Keratinocyte (primary cell): ENCODE measurements at regions not wholly inside any gene's neighbourhood (a gene's known extent, or its start where the extent isn't known, plus 50 kb on each side); places are given as distances from the start of the nearest gene placed in this dataset.

Source experiments
- DNase-seq: peaks from one replicate; pipeline ENCODE4 v3.0.0-alpha.2; 2011; ENCODE audit warnings: low read depth, missing footprints, low spot score
- FAIRE-seq: peaks from 2 replicates; lab custom pipeline; 2011; peaks lifted over from hg19 to GRCh38; lab: Jason Lieb, UNC
- H2AFZ ChIP-seq: 2 replicates; pipeline ENCODE4 v1.6.0; 2012; ENCODE audit warnings: low read length, control low read depth, inconsistent platforms; ENCODE audit not compliant: control insufficient read depth
- H3K27ac ChIP-seq: 2 replicates; pipeline ENCODE4 v1.5.1; 2011; ENCODE audit warnings: low read length; ENCODE audit not compliant: control insufficient read depth, insufficient read depth
- H3K27me3 ChIP-seq: 3 replicates; pipeline ENCODE4 v1.6.0; 2011; ENCODE audit warnings: low read length; ENCODE audit not compliant: control insufficient read depth, insufficient read depth; ENCODE audit errors: extremely low read depth
- H3K36me3 ChIP-seq, 2 experiments: 2 replicates in 1 of 2; 3 replicates in 1 of 2; pipeline ENCODE4 v1.5.1; 2011; ENCODE audit warnings: low read length in 2 of 2, mild to moderate bottlenecking in 1 of 2; ENCODE audit not compliant: control insufficient read depth in 2 of 2, insufficient read depth in 2 of 2; ENCODE audit errors: extremely low read depth in 1 of 2
- H3K4me1 ChIP-seq: 3 replicates; pipeline ENCODE4 v1.5.1; 2011; ENCODE audit warnings: low read length; ENCODE audit not compliant: control insufficient read depth, insufficient read depth; ENCODE audit errors: extremely low read depth
- H3K4me2 ChIP-seq: 3 replicates; pipeline ENCODE4 v1.6.0; 2011; ENCODE audit warnings: low read depth, low read length; ENCODE audit not compliant: control insufficient read depth, insufficient read depth; ENCODE audit errors: extremely low read depth
- H3K4me3 ChIP-seq, 3 experiments: fragments of 200-600 bp in 1 of 3; sonication (generic) in 1 of 3; 2 replicates in 2 of 3; 3 replicates in 1 of 3; pipeline ENCODE4 v1.5.1; 2011 to 2016; ENCODE audit warnings: low read length in 3 of 3, mild to moderate bottlenecking in 3 of 3, control low read depth in 2 of 3, inconsistent platforms in 1 of 3, low read depth in 1 of 3, mixed read lengths in 1 of 3, mixed run types in 1 of 3, moderate library complexity in 1 of 3; ENCODE audit not compliant: control insufficient read depth in 2 of 3, insufficient read depth in 2 of 3; ENCODE audit errors: extremely low read depth in 1 of 3
- H3K79me2 ChIP-seq: 2 replicates; pipeline ENCODE4 v1.6.0; 2012; ENCODE audit warnings: low read length; ENCODE audit not compliant: control insufficient read depth, insufficient read depth
- H3K9ac ChIP-seq: 3 replicates; pipeline ENCODE4 v1.6.0; 2011; ENCODE audit warnings: low read length; ENCODE audit not compliant: control insufficient read depth, insufficient read depth; ENCODE audit errors: extremely low read depth
- H3K9me1 ChIP-seq: 3 replicates; pipeline ENCODE4 v1.6.0; 2011; ENCODE audit warnings: low read length; ENCODE audit not compliant: control insufficient read depth, insufficient read depth; ENCODE audit errors: extremely low read depth
- H3K9me3 ChIP-seq: 2 replicates; pipeline ENCODE4 v1.5.1; 2012; ENCODE audit warnings: low read depth, low read length; ENCODE audit not compliant: control insufficient read depth
- H4K20me1 ChIP-seq: 3 replicates; pipeline ENCODE4 v1.6.0; 2011; ENCODE audit warnings: low read length; ENCODE audit not compliant: control insufficient read depth, insufficient read depth; ENCODE audit errors: extremely low read depth
- CTCF ChIP-seq, 3 experiments: IDR thresholded peaks in 1 of 3; conservative IDR thresholded peaks in 1 of 3; optimal IDR thresholded peaks in 1 of 3; 2 replicates in 2 of 3; 3 replicates in 1 of 3; pipeline versions ENCODE3 to v1.5.1; 2011; ENCODE audit warnings: low read length in 3 of 3, mild to moderate bottlenecking in 3 of 3, moderate library complexity in 2 of 3, control low read depth in 1 of 3, inconsistent platforms in 1 of 3; ENCODE audit not compliant: insufficient read depth in 2 of 3; ENCODE audit errors: extremely low read depth in 1 of 3
- EZH2 ChIP-seq: IDR thresholded peaks from one replicate; pipeline ENCODE4 v1.6.1; 2012; ENCODE audit warnings: inconsistent platforms, mild to moderate bottlenecking, low read length, moderate library complexity
- dilution Hi-C: fragments of 300-500 bp; cut with MboI; formaldehyde crosslinking; loops from one replicate; pipeline ENCODE4 v1.7.0; 2020; ENCODE audit warnings: low sequenced_read_pairs; ENCODE audit not compliant: extremely low pct_ligation_motif_present

GRCh38 chr12:19066475-19067001 lies 63.0 kb upstream of the PLEKHA5 start:
- H3K27ac ChIP-seq = no peak overlapping the region
- TF ChIP-seq CTCF (optimal IDR thresholded peaks at IDR 0.05 in 1 of 3, IDR thresholded peaks at IDR 0.05 in 1 of 3, conservative IDR thresholded peaks at IDR 0.05 in 1 of 3; ENCODE audit: extremely low read depth in 1 of 3, insufficient read depth in 2 of 3, low read length in 3 of 3) (no peak), EZH2 (no peak)
- no peak overlapping the region for H3K4me3 ChIP-seq
- no peaks in the 10 kb centered on the region for H3K9me1 ChIP-seq
- FAIRE-seq (no peak), DNase-seq (no peak)
- dilution Hi-C loops = no loop called here
- H3K36me3 ChIP-seq = no peaks in the 10 kb centered on the region
- no peaks in the 10 kb centered on the region for H3K27me3 ChIP-seq
- no peak overlapping the region for H3K4me2 ChIP-seq
- no peaks in the 10 kb centered on the region for H4K20me1 ChIP-seq
- no peak overlapping the region for H3K9ac ChIP-seq
- no peak overlapping the region for H2AFZ ChIP-seq
- no peaks in the 10 kb centered on the region for H3K9me3 ChIP-seq
- no peaks in the 10 kb centered on the region for H3K79me2 ChIP-seq
- H3K4me1 ChIP-seq = no peaks in the 10 kb centered on the region

- FAIRE-seq (no peak), DNase-seq (no peak)
- TF ChIP-seq CTCF (optimal IDR thresholded peaks at IDR 0.05 in 1 of 3, IDR thresholded peaks at IDR 0.05 in 1 of 3, conservative IDR thresholded peaks at IDR 0.05 in 1 of 3; ENCODE audit: extremely low read depth in 1 of 3, insufficient read depth in 2 of 3, low read length in 3 of 3) = no peak
- no peak for TF ChIP-seq EZH2
- no peak overlapping the region for H3K4me2 ChIP-seq
- H3K9me3 ChIP-seq = no peaks in the 10 kb centered on the region
- H3K4me3 ChIP-seq = no peak overlapping the region
- H3K4me1 ChIP-seq = no peaks in the 10 kb centered on the region
- dilution Hi-C loops = no loop called here
- no peak overlapping the region for H2AFZ ChIP-seq
- H3K27ac ChIP-seq = no peak overlapping the region
- no peaks in the 10 kb centered on the region for H3K27me3 ChIP-seq
- H3K36me3 ChIP-seq = no peaks in the 10 kb centered on the region
- no peaks in the 10 kb centered on the region for H4K20me1 ChIP-seq
- no peaks in the 10 kb centered on the region for H3K9me1 ChIP-seq
- no peak overlapping the region for H3K9ac ChIP-seq
- no peaks in the 10 kb centered on the region for H3K79me2 ChIP-seq
These were observed 61.4 kb upstream of the PLEKHA5 start for GRCh38 chr12:19068137-19068536.
